Spleen (tissue), 7 donors: ENCODE measurements at regions not wholly inside any gene's neighbourhood (a gene's known extent, or its start where the extent isn't known, plus 50 kb on each side); places are given as distances from the start of the nearest gene placed in this dataset.

Experiments used
- POLR2AphosphoS5 ChIP-seq, 3 donors: sonication (generic); formaldehyde crosslinking; IDR thresholded peaks; one replicate each; pipeline ENCODE4 v1.5.1; 2017; ENCODE audit warnings: antibody characterized with exemption in 3 of 3
- TF ChIP-seq, protein P1 (sequence below), 11 experiments: fragments of 200-600 bp in 7 of 11; fragments of 450-650 bp in 4 of 11; sonication (generic) in 4 of 11; IDR thresholded peaks in 8 of 11; conservative IDR thresholded peaks in 3 of 11; 1 replicate in 7 of 11; 2 replicates in 4 of 11; pipeline versions ENCODE4 v1.4.0 to v1.8.0; 2016 to 2021; ENCODE audit warnings: antibody characterized with exemption in 11 of 11, inconsistent platforms in 4 of 11, mild to moderate bottlenecking in 1 of 11
- donor health status: DM: no; HTN: no; CAD: no; lungs with moderate emphysema.
- donor health status: DM: no; HTN: no; CAD: no.
- donor health status: DM: no; HTN: no; CAD: no.

GRCh38 chr3:107990926-107991325, 99.9 kb downstream of the CD47 start:
- TF ChIP-seq, protein P1, sequence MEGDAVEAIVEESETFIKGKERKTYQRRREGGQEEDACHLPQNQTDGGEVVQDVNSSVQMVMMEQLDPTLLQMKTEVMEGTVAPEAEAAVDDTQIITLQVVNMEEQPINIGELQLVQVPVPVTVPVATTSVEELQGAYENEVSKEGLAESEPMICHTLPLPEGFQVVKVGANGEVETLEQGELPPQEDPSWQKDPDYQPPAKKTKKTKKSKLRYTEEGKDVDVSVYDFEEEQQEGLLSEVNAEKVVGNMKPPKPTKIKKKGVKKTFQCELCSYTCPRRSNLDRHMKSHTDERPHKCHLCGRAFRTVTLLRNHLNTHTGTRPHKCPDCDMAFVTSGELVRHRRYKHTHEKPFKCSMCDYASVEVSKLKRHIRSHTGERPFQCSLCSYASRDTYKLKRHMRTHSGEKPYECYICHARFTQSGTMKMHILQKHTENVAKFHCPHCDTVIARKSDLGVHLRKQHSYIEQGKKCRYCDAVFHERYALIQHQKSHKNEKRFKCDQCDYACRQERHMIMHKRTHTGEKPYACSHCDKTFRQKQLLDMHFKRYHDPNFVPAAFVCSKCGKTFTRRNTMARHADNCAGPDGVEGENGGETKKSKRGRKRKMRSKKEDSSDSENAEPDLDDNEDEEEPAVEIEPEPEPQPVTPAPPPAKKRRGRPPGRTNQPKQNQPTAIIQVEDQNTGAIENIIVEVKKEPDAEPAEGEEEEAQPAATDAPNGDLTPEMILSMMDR (IDR thresholded peaks at IDR 0.05 in 8 of 11, conservative IDR thresholded peaks at IDR 0.05 in 3 of 11): no peak
- TF ChIP-seq POLR2AphosphoS5 (IDR thresholded peaks at IDR 0.05): no peak
